ENCODE measurements at regions not wholly inside any gene's neighbourhood (a gene's known extent, or its start where the extent isn't known, plus 50 kb on each side); places are given as distances from the start of the nearest gene placed in this dataset.

DNA sequence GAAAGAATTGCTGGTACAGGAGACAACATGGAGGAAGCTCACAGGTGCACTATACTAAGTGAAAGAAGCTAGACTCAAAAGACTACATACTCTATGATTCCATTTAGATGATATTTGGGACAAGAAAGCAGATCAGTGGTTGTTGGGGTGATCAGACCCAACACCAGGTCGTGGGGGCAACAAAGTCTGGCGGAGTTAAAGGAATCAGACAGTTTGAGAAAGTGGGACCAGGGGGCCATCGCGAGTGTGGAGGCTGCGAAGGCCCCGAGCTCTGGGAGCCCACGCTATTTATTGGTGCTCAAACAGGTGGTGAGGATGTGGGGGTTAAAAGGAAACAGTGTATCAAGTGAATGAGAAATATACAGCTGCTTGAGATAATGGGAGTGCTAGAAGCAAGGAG, 282.8 kb upstream of the SGK1 start:
- TF ChIP-seq, protein P1, sequence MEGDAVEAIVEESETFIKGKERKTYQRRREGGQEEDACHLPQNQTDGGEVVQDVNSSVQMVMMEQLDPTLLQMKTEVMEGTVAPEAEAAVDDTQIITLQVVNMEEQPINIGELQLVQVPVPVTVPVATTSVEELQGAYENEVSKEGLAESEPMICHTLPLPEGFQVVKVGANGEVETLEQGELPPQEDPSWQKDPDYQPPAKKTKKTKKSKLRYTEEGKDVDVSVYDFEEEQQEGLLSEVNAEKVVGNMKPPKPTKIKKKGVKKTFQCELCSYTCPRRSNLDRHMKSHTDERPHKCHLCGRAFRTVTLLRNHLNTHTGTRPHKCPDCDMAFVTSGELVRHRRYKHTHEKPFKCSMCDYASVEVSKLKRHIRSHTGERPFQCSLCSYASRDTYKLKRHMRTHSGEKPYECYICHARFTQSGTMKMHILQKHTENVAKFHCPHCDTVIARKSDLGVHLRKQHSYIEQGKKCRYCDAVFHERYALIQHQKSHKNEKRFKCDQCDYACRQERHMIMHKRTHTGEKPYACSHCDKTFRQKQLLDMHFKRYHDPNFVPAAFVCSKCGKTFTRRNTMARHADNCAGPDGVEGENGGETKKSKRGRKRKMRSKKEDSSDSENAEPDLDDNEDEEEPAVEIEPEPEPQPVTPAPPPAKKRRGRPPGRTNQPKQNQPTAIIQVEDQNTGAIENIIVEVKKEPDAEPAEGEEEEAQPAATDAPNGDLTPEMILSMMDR (IDR thresholded peaks at IDR 0.05 in 8 of 11, conservative IDR thresholded peaks at IDR 0.05 in 3 of 11) = no peak
- no peak for TF ChIP-seq POLR2A (IDR thresholded peaks at IDR 0.05)

All from spleen (tissue), 7 donors.